OCI-LY7 (cell line): ENCODE measurements at regions not wholly inside any gene's neighbourhood (a gene's known extent, or its start where the extent isn't known, plus 50 kb on each side); places are given as distances from the start of the nearest gene placed in this dataset.

ENCODE experiments used
- BruUV-seq: library from RNA; stranded (reverse); fragments of 400-500 nt; replicated peaks from 2 replicates; lab custom pipeline; 2021; lab: Mats Ljungman, UMichigan
- CTCF ChIA-PET: fragments of 300-600 bp; sonication (Branson Sonifier 250); formaldehyde crosslinking; loops from one replicate; lab custom pipeline; 2022; ENCODE audit warnings: antibody characterized with exemption; ENCODE audit not compliant: unreplicated experiment; lab: Charles Lee
- POLR2A ChIA-PET: fragments of 300-600 bp; sonication (Branson Sonifier 250); formaldehyde crosslinking; loops from one replicate; lab custom pipeline; 2022; ENCODE audit warnings: antibody characterized with exemption; lab: Charles Lee
- DNase-seq: peaks from one replicate; pipeline ENCODE4 v3.0.0-alpha.2; 2015; ENCODE audit warnings: low spot score
- H2AFZ ChIP-seq: fragments of 200-600 bp; sonication (generic), shearing (Covaris generic); 2 replicates; pipeline ENCODE4 v1.6.1; 2014; ENCODE audit warnings: mild to moderate bottlenecking, antibody characterized with exemption, low read length, moderate library complexity
- H3K27ac ChIP-seq: fragments of 200-600 bp; sonication (generic); 2 replicates; pipeline ENCODE4 v1.5.1; 2014; ENCODE audit warnings: mixed run types, low read depth, mild to moderate bottlenecking, moderate library complexity, low read length, inconsistent platforms; ENCODE audit not compliant: poor library complexity, severe bottlenecking
- H3K36me3 ChIP-seq: fragments of 200-600 bp; sonication (generic); 2 replicates; pipeline ENCODE4 v1.6.1; 2014; ENCODE audit warnings: mild to moderate bottlenecking, antibody characterized with exemption, low read length, moderate library complexity, mixed read lengths; ENCODE audit not compliant: insufficient read depth
- H3K4me1 ChIP-seq: fragments of 200-600 bp; sonication (generic); 2 replicates; pipeline ENCODE4 v1.5.1; 2014; ENCODE audit warnings: mild to moderate bottlenecking, low read length; ENCODE audit not compliant: insufficient read depth, poor library complexity, severe bottlenecking
- H3K4me2 ChIP-seq: fragments of 200-600 bp; sonication (generic); 2 replicates; pipeline ENCODE4 v1.6.1; 2014; ENCODE audit warnings: mild to moderate bottlenecking, low read length
- H3K4me3 ChIP-seq: fragments of 200-600 bp; sonication (generic); 2 replicates; pipeline ENCODE4 v1.5.1; 2014; ENCODE audit warnings: mild to moderate bottlenecking, low read depth, low read length; ENCODE audit not compliant: poor library complexity, severe bottlenecking
- H3K79me2 ChIP-seq: fragments of 200-600 bp; sonication (generic); 2 replicates; pipeline ENCODE4 v1.6.1; 2016; ENCODE audit warnings: low read depth, mild to moderate bottlenecking, low read length, moderate library complexity, mixed read lengths; ENCODE audit not compliant: insufficient read depth
- H3K9me2 ChIP-seq: fragments of 200-600 bp; sonication (generic); 2 replicates; pipeline ENCODE4 v1.6.1; 2016; ENCODE audit warnings: mild to moderate bottlenecking, low read length, mixed read lengths; ENCODE audit not compliant: insufficient read depth
- H3K9me3 ChIP-seq: fragments of 200-600 bp; sonication (generic); 2 replicates; pipeline ENCODE4 v1.6.1; 2014; ENCODE audit warnings: mild to moderate bottlenecking, mixed run types, low read length, mixed read lengths
- H4K20me1 ChIP-seq: fragments of 200-600 bp; sonication (generic); 2 replicates; pipeline ENCODE4 v1.6.1; 2014; ENCODE audit warnings: mild to moderate bottlenecking, antibody characterized with exemption, low read length, moderate library complexity, mixed read lengths; ENCODE audit not compliant: insufficient read depth
- EZH2phosphoT487 ChIP-seq: fragments of 200-600 bp; sonication (generic); IDR thresholded peaks from 2 replicates; pipeline ENCODE4 v1.6.1; 2018; ENCODE audit warnings: low read depth, borderline replicate concordance, mild to moderate bottlenecking, mixed run types, antibody characterized with exemption, low read length, moderate library complexity, mixed read lengths
- intact Hi-C: fragments of 100-400 bp; cut with micrococcal nuclease; formaldehyde crosslinking; loops from one replicate; pipeline ENCODE4 v1.10.0; 2022; ENCODE audit not compliant: unreplicated experiment
- TF ChIP-seq, protein P1 (sequence below): fragments of 200-600 bp; sonication (generic); conservative IDR thresholded peaks from 2 replicates; pipeline ENCODE4 v1.5.1; 2014; ENCODE audit warnings: mild to moderate bottlenecking, antibody characterized with exemption, low read length, moderate library complexity, mixed read lengths

DNA sequence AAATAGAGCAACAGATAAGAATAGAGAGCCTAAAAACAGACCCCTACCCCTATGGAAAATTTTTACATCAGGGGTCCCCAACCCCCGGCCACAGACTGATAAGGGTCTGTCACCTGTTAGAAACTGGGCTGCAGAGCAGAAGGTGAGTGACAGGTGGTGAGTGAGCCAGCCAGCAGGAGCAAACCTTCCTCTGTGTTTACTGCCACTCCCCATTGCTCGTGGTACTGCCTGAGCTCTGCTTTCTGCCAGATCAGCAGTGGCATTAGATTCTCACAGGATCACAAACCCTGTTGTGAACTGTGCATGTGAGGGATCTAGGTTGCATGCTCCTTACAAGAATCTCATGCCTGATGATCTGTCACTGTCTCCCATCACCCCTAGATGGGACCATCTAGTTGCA, 174.1 kb downstream of the FOXD2 start:
- TF ChIP-seq, protein P1, sequence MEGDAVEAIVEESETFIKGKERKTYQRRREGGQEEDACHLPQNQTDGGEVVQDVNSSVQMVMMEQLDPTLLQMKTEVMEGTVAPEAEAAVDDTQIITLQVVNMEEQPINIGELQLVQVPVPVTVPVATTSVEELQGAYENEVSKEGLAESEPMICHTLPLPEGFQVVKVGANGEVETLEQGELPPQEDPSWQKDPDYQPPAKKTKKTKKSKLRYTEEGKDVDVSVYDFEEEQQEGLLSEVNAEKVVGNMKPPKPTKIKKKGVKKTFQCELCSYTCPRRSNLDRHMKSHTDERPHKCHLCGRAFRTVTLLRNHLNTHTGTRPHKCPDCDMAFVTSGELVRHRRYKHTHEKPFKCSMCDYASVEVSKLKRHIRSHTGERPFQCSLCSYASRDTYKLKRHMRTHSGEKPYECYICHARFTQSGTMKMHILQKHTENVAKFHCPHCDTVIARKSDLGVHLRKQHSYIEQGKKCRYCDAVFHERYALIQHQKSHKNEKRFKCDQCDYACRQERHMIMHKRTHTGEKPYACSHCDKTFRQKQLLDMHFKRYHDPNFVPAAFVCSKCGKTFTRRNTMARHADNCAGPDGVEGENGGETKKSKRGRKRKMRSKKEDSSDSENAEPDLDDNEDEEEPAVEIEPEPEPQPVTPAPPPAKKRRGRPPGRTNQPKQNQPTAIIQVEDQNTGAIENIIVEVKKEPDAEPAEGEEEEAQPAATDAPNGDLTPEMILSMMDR: no peak
- TF ChIP-seq EZH2phosphoT487: no peak

DNA sequence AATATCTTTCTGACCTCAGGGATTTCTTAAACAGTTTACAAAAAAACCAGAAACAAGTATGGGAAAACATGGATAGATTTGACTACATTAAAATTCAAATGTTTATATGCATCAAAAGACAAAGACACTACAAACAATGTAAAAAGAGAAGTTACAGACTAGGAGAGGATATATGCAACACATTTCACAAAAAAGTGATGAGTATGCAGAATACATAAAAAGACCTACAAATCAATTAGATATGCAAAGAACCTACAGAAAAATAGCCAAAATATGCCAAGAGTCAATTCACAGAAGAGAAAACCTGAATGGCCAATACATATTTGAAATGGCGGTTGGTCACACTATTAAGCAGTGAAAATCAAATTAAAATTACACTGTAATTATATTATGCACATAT, 175.0 kb downstream of the FOXD2 start:
- Histone ChIP-seq H4K20me1 (no peaks in the 10 kb centered on the region), H3K36me3 (no peaks in the 10 kb centered on the region), H3K4me1 (no peaks in the 10 kb centered on the region), H3K27ac (no peak overlapping the region), H3K9me2 (no peaks in the 10 kb centered on the region), H2AFZ (no peak overlapping the region), H3K4me2 (no peak overlapping the region), H3K9me3 (no peaks in the 10 kb centered on the region), H3K4me3 (no peak overlapping the region), H3K79me2 (no peaks in the 10 kb centered on the region)
- POLR2A ChIA-PET: no interaction called here
- TF ChIP-seq, protein P1: no peak
- no peak for TF ChIP-seq EZH2phosphoT487
- no TSS peak for BruUV-seq
- no peak for DNase-seq
- intact Hi-C loops: no loop called here
- CTCF ChIA-PET: no interaction called here

More for the DNA sequence above, 174.1 kb downstream of the FOXD2 start:
- Histone ChIP-seq H3K4me3 (no peak overlapping the region), H3K27ac (no peak overlapping the region), H4K20me1 (no peaks in the 10 kb centered on the region), H3K36me3 (no peaks in the 10 kb centered on the region), H2AFZ (no peak overlapping the region), H3K79me2 (no peaks in the 10 kb centered on the region), H3K9me2 (no peaks in the 10 kb centered on the region), H3K4me2 (no peak overlapping the region), H3K9me3 (no peaks in the 10 kb centered on the region), H3K4me1 (no peaks in the 10 kb centered on the region)
- ChIA-PET POLR2A (no interaction called here), CTCF (no interaction called here)
- intact Hi-C loops: no loop called here
- BruUV-seq: no TSS peak
- DNase-seq: no peak

DNA sequence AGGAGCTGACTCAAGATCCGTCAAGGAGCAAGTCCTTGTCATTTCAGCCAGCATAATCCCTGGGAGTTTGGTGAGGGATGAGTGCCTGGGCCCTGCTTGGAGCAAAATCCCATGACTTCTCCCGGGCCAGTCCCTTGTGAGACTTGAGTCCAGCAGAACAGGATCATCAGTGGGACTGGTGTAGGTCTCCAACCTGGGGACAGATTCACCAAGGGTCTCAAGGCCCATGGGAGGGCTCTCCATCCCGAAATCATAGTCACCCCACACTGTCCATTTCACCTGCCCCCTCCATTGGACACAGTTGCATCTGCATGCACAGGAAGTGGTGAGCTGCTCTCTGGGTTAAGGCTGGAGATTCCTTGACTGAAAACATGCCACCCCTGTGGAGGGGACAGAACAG, 178.2 kb downstream of the FOXD2 start:
- H3K9me3 ChIP-seq: no peaks in the 10 kb centered on the region
- ChIA-PET CTCF (no interaction called here), POLR2A (no interaction called here)
- no peaks in the 10 kb centered on the region for H3K36me3 ChIP-seq
- no peaks in the 10 kb centered on the region for H3K79me2 ChIP-seq
- no peak overlapping the region for H3K4me2 ChIP-seq
- H3K27ac ChIP-seq: no peak overlapping the region
- H3K9me2 ChIP-seq: no peaks in the 10 kb centered on the region
- H2AFZ ChIP-seq: no peak overlapping the region
- H3K4me1 ChIP-seq: no peaks in the 10 kb centered on the region
- no peak for TF ChIP-seq EZH2phosphoT487
- TF ChIP-seq, protein P1: no peak
- H4K20me1 ChIP-seq: no peaks in the 10 kb centered on the region; the same call in 1 of the 2 replicates
- no TSS peak for BruUV-seq
- intact Hi-C loops: no loop called here
- no peak for DNase-seq
- H3K4me3 ChIP-seq: no peak overlapping the region
